Smooth muscle cell (in vitro differentiated cells): ENCODE measurements at regions not wholly inside any gene's neighbourhood (a gene's known extent, or its start where the extent isn't known, plus 50 kb on each side); places are given as distances from the start of the nearest gene placed in this dataset.

Experiments
- DNase-seq: peaks from one replicate; lab custom pipeline; 2025; ENCODE audit not compliant: unreplicated experiment; lab: John Stamatoyannopoulos, UW
- H2AFZ ChIP-seq: fragments of 200-600 bp; sonication (generic); 2 replicates; pipeline ENCODE4 v1.6.0; 2016; ENCODE audit warnings: antibody characterized with exemption, low read depth, mild to moderate bottlenecking
- H3F3A ChIP-seq: fragments of 200-600 bp; sonication (generic); 2 replicates; pipeline ENCODE4 v1.6.0; 2017; ENCODE audit warnings: antibody characterized with exemption, low read depth
- H3K27ac ChIP-seq: fragments of 200-600 bp; sonication (generic); 2 replicates; pipeline ENCODE4 v1.5.1; 2016; ENCODE audit warnings: low read depth, mild to moderate bottlenecking
- H3K27me3 ChIP-seq: fragments of 200-600 bp; sonication (generic); 2 replicates; pipeline ENCODE4 v1.6.1; 2016; ENCODE audit warnings: low read depth, mild to moderate bottlenecking
- H3K36me3 ChIP-seq: fragments of 200-600 bp; sonication (generic); 2 replicates; pipeline ENCODE4 v1.5.1; 2016; ENCODE audit warnings: low read depth
- H3K4me1 ChIP-seq: fragments of 200-600 bp; sonication (generic); 2 replicates; pipeline ENCODE4 v1.5.1; 2016; ENCODE audit warnings: low read depth
- H3K4me2 ChIP-seq: fragments of 200-600 bp; sonication (generic); 2 replicates; pipeline ENCODE4 v1.6.0; 2016; ENCODE audit warnings: mild to moderate bottlenecking
- H3K4me3 ChIP-seq: fragments of 200-600 bp; sonication (generic); 2 replicates; pipeline ENCODE4 v1.5.1; 2016; ENCODE audit warnings: mild to moderate bottlenecking
- H3K79me2 ChIP-seq: fragments of 200-600 bp; sonication (generic); 2 replicates; pipeline ENCODE4 v1.6.0; 2016; ENCODE audit warnings: low read depth, mild to moderate bottlenecking
- H3K9ac ChIP-seq: fragments of 200-600 bp; sonication (generic); 2 replicates; pipeline ENCODE4 v1.6.0; 2016; ENCODE audit warnings: low read depth
- H3K9me3 ChIP-seq: fragments of 200-600 bp; sonication (generic); replicated peaks from 2 replicates; pipeline ENCODE4 v1.5.1; 2016; ENCODE audit warnings: low read depth
- H4K20me1 ChIP-seq: fragments of 200-600 bp; sonication (generic); 2 replicates; pipeline ENCODE4 v1.6.0; 2016; ENCODE audit warnings: low read depth
- CTCF ChIP-seq: fragments of 200-600 bp; sonication (generic); IDR thresholded peaks from 2 replicates; pipeline ENCODE4 v1.5.1; 2017; ENCODE audit warnings: borderline replicate concordance, mild to moderate bottlenecking, antibody characterized with exemption; ENCODE audit not compliant: insufficient read depth, poor library complexity, severe bottlenecking
- WGBS: methylation state at CpG from one replicate; pipeline ENCODE4 v1.1.7; 2016; ENCODE audit warnings: low lambda C conversion rate; 5-methylcytosine and 5-hydroxymethylcytosine counted together
- small RNA-seq: library from RNA; depleted of rRNA; stranded (forward); fragments of <200 nt; gene quantifications from one replicate; pipeline ENCODE3, GENCODE V24; 2014

- Histone ChIP-seq H2AFZ (no peak overlapping the region), H3K4me1 (no peaks in the 10 kb centered on the region), H3K27me3 (no peaks in the 10 kb centered on the region), H3K4me2 (no peak overlapping the region), H3K27ac (no peak overlapping the region), H3K9ac (no peak overlapping the region), H3K9me3 (no peaks in the 10 kb centered on the region), H3K79me2 (no peaks in the 10 kb centered on the region), H3K4me3 (no peak overlapping the region), H3K36me3 (no peaks in the 10 kb centered on the region), H3F3A (no peaks in the 10 kb centered on the region), H4K20me1 (no peaks in the 10 kb centered on the region)
- 61% methylated on average over 8 of the region's 8 CpGs for WGBS
- TF ChIP-seq CTCF: no peak
- DNase-seq: no peak
Observed at GRCh38 chr2:231655488-231655887, 52.8 kb upstream of the PTMA start.

GRCh38 chr2:231655894-231656293 lies 52.4 kb upstream of the PTMA start:
- no peaks in the 10 kb centered on the region for H3K9me3 ChIP-seq
- H3K27me3 ChIP-seq: no peaks in the 10 kb centered on the region
- no peak for DNase-seq
- no peak overlapping the region for H3K27ac ChIP-seq
- no peaks in the 10 kb centered on the region for H3K4me1 ChIP-seq
- no peak for TF ChIP-seq CTCF
- no peaks in the 10 kb centered on the region for H3K36me3 ChIP-seq
- H2AFZ ChIP-seq: no peak overlapping the region
- no peaks in the 10 kb centered on the region for H4K20me1 ChIP-seq
- H3K4me2 ChIP-seq: no peak overlapping the region
- 52% methylated on average over 6 of the region's 6 CpGs for WGBS
- no peaks in the 10 kb centered on the region for H3F3A ChIP-seq
- H3K9ac ChIP-seq: no peak overlapping the region
- no peak overlapping the region for H3K4me3 ChIP-seq
- no peaks in the 10 kb centered on the region for H3K79me2 ChIP-seq

Small RNA genes in the stretch of these regions (small RNA-seq; reads per million reads assigned to genes)
- 0.47 reads per million, percentile 16 among the genes with 10 or more reads in this experiment for gene RN7SL499P
